ENCODE measurements at regions not wholly inside any gene's neighbourhood (a gene's known extent, or its start where the extent isn't known, plus 50 kb on each side); places are given as distances from the start of the nearest gene placed in this dataset.
A peak's percentile ranks its signal among the peaks of the same experiment; 100 is the strongest.
"Not testable (repeated sequence)": the region's sequence is repeated elsewhere in the genome, so short reads cannot be mapped to it uniquely, and the experiment has no call there.

DNA sequence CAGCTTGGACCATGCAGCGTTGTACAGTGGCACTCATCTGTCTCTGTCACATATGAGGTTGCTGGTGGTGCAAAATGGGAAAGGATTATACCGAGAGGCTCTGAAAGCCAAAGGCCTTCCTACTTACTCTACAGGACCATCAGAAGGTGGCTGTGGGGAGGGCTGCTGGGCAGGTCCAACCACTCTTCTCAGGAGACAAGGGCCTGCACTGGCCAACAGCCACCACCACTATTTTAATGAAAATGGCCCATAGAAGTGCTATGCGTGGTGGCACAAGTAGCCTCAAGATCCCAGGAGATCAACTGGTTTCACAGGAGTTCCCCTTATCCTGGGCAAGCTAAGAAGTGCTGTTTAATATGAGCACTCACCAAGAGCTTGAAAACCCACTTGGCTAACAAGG, 52.3 kb downstream of the MRPL57 start:
- DNase-seq: no peak

DNA sequence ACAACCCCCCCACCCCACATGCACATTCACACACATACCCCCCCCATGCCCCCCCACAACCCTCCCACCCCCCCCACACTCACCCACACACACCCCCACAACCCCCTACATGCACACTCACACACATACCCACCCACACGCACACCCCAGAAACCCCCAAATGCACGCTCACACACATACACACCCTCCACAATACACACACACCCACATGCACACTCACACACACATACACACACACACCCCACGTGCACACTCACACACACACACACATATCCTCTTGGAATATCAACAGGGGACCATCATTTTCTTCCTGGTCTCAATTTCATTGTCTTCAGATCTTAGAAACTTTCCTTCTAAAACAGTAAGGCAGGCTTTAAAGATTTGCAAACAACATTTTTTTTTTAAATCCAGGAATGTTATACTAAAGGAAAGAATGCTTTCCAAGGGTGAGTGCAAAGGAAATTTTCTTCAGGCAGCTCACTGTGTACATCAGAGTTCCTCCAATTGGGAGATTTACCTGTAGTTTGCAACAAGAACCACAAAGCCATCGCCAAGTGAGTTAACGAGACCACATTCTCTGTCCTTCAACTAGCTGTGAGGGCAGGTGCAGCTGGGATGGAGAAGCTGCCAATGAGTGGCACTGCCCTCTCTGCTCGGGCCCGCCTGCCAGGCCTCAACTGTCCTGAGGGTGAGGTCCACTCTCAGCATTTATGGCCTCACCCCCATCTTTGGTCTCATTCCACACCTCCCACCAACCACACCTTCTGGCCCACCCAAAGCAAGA, 53.0 kb downstream of the MRPL57 start:
- no peak for DNase-seq

DNA sequence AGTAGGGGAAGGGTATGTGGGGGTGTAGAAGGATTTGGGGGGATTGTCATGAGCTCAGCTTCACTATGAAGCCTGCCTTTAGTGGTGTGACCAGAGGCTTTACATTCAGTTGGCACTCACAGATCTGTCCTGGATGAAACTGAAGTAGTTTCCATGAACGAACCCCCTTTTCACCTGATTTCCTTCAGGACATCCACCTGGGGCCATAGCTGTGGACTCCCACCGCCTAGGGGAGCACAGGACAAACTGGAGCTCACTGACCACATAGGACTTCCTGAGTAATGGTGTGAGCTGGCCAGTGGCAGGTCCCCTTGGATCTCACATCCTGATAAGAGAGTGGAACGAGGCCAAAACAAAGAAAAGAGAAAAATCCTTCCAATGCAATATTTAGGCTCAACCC, 54.1 kb downstream of the MRPL57 start:
- no peak for DNase-seq

DNA sequence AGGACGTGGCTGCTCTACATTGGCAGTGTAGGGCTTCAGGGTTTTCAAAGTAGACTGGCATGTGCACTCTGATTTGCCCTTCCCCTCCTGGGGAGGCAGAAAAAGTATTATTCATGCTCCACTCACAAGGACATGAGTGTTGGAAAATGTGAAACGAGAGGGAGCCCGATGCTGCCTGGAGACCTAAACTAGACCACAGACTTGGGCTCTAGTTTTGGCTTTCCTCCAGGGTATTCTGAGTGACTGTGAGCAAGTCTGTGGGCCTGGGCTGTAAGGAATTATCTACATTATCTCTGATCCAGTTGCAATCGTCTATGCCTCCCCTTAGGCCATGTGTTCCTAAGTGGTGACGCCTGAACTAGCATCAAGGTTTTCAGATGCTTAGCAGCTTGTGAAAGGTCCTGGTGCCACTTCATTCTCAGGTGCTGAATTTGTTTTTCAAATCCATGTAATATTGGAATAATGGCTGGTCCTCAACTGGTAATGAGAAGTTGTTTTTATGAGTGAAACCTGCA, 55.0 kb downstream of the MRPL57 start:
- DNase-seq: no peak

DNA sequence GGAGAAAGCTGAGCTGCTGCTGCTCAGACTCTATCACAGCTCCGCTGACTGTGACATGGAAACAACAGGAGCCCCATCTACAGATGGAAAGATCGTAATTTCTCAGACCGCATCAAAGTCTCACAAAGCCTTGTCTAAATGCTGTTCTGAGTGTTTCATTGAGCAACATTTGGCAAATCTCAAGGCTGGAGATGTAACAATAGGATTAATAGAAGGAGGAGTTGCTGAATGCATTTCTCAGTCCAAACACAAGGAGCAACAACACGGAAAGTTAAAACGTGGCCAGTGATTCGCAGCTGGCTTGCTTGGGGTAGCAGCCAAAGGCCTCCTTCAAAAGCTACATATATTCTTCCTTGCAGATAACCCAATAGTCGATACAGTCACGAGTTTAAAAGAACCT, 55.7 kb downstream of the MRPL57 start:
- no peak for DNase-seq

DNA sequence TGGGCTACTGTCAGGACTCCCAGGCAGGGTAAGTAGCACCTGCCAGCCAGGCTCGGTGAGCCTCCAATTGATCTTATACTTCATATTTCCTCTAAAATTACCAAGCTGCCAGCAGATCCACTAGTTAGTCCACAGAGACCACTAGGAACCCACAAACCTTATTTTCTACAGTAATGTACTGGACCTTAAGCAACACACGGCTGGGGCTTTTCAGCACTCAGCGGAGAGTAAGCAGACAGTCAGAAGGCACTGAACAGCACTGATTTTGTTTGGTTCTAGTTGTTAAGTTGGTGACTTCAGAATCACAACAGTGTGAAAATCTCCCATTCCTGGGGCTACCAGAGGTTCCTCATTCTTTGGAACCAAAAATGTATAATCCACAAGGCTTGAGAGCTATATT, 56.1 kb downstream of the MRPL57 start:
- DNase-seq: no peak

DNA sequence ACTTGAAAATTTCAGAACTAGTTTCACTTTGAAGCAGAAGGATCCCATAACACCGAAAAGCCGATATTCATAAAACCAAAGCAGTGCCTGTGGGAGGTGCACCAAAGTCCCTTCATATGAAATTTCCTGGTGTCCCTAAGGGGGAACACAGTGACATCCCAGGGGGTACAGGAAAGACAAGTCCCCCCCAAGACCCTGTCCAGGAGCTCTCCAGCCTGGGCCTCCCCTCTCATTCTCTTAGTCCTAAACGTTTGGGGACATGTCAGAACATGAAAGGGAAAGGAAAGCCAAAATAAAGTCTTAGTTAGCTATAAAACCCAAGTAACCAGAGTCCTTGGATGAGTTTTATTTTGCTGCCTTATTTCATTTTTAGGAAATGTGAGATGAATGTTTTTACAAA, 56.6 kb downstream of the MRPL57 start:
- DNase-seq: no peak

DNA sequence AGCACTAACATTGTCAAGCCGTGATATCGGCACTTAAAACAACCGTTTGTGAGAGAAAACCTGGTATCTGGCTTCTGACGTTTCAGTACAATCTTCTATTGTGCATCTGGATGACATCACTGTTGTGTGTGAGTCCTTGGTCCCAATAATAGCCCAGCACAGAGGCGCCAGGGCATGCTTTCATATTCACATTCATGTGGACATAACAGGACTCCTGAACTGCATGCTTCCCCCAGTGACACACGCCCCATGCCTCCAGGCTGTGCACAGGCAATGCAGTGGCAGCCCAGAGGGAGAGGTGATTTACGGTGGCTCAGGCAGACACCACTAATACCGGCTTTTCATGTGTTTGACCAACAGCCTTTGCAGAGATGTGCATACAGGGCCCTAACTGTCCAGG, 58.1 kb downstream of the MRPL57 start:
- no peak for DNase-seq

DNA sequence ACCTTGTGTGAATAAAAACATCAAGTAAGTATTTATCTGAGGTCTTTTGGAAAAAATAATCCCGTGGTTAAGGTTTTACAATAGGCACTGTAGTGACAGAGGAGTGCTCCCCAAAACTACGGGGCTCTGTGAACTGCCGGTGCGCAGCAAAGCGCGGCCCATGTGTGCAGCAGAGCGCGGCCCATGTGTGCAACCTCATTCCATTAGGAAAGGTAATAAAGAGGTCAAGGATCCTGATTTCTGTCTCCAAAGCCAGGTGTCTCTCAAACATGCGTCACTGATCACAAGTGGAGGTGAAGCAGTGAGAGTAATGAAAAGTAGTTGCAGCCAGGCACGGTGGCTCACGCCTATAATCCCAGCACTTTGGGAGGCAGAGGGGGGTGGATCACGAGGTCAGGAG, 58.7 kb downstream of the MRPL57 start:
- DNase-seq: no peak

DNA sequence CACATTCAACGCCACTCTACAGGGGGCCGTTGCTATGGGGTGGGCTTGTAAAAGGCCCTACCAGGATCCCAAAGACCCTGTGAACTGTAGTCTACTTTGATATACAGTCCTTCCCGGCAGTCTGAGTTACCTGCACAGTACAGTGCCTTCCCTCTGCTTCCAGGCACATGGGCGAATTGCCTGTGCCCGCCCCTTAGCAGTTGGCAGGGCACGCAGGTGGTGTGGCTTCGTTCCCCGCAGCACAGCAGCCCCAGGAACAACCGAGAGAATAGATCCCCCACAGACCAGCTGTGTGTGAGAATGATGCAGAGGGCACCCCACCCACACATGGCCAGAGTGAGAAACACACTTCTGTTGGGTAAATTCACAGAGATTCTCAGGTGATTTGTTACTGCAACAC, 60.6 kb downstream of the MRPL57 start:
- no peak for DNase-seq

DNA sequence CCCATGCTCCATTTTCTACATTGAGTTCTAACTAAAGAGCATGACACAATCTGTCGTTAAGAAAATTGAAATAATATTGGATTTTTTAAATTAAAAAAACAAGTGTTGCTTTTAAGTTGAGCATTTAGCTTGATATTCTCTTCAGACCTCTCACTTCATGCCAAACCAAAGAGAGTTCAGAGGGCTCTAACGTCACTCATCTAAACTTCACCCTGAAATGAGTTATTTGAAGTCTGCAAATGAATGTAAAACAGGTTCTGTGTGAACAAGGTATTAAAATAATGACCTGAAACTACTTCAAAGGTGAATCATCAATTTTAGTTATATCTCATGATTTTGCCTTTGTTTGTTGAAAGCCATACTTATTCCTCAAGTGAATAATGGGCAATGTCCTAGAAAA, 61.8 kb downstream of the MRPL57 start:
- no peak for DNase-seq

DNA sequence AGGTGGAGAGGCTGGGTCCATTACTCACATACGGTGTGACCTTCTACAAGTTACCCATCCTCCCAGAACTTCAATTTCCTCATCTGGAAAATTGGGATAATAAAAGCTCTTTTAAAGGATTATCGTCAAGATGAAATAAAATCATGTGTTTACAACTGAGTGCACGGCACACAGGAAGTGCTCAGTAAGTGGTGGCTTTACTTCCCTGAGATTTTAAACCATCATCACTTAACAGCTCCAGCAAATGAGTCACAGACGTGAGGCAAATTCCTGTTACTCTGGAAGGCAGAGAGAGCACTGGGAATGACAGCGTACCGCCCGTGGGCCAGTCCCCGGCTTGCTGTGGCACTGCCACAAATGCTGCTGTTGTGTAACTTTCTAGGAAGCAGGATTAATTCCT, 64.1 kb downstream of the MRPL57 start:
- DNase-seq: peak; percentile 31

DNA sequence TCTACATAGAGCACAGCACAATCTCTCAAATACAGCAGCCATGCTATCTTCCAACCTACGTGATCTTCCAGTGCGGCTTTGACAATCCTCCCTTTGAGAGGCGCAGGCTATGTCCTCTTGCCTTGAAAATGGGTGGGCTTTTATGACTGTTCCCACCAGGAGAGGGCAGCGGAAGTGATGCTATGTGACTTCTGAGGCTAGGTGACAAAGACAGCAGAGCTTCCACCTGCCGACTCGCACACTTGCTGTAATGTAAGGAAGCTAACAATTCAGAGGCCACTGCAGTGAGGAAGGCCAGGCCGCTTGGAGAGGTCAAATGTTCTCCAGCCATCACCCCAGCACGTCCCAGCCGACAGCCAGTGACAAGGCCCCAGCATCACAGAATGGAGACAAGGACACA, 65.8 kb downstream of the MRPL57 start:
- peak; percentile 6 for DNase-seq

DNA sequence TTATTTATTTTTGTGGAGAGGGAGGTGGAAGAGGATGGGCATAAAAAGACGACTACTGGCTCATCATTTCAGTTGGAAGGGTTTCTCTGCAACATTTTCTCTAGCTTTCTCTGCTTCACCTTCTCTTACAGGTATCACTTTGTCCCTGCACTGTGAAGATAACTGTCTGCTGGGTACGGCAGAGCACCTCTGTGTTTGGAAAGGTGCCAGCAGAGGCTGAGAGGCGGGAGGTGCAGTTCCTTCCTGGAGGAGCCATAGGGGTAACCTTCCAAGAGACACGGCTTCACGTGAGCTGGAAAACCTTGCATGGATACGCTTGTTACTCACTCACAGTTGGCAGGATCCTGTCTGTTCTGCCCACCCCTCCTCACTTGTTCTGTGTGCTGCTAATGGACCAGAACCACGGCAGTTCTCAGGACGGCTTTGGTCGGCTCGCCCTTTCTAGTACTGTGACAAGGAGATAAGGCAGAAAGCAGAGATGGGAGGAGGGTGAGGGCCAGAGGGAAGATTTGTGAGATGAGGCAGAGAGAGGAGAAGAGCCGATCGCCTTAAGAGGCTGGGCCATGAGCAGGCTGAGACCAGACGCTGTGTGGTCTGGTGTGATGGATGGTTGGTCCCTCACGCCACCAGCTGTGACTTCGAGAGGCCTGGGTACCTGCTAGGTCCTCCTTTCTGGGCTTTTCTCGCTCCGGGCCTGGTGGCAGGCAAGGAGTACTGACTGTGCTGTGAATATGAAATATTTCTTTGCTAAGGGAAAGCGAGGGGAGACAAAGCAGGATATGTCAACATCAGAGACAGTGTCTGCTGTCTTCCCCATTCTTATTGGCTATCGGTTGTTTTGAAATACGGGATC, 66.8 kb downstream of the MRPL57 start:
- DNase-seq: no peak

DNA sequence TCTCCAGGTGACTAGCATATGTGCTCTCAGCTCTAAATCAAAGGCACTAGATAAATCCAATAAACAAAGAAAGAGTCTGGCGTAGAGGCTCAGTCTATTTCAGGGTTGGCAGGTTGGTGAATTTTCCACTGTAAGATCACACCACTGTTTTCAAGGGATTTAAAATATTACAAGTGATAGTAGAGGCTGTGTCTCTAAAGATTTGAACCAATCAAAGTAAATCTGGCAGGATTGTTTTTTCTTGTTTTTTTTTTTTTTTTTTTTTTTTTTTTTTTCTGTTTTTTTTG, 67.4 kb downstream of the MRPL57 start:
- DNase-seq: not testable (repeated sequence)

DNA sequence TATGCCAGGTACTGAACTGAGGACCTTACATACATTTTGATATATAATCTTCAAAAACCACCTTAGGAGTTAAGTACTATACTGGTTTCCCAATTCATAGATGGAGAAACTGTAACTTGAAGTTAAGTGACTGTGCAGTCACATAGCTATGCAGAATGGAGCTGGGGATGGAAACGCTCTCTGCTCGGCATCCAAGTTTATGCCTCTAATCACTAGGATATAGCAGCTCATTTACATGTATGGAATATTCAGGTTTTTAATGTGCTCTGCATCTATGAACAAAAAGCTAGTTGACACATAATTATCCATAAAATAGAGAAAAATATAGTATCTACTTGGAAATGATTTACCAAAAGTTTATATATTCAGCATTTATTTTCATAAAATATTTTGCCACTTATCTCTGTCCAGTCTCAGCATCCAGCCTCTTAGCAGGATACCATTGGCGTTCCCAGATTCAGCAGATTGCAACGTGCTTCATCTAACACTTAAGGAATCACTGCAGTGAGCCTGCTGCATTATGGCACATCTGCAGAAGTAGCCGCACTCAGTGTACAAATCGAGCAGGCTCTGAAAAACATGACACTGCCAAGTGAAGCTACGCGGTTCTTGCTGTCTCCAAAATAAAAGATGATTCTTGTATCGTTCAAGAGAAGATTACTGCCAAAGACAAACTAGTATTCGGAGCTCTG, 70.4 kb downstream of the MRPL57 start:
- DNase-seq: no peak

DNA sequence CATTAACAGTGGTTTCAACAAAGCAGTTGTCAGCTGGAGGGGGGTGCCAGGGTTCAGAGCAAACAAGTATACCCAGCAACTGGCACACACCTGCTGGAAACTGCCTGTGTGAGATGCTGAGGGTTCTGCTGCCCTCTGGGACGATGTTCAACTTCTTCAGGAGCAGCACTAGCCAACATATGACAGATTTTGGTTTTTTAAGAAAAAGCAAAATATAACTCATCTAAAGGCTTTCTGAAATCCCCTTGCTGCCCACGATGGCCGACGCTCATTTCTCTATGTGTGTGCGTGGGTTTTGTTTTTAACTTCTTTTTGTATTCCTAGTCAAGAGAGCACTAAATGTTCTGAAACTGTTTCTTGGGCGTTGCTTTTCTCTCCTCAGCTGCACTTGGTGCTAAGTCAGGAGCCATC, 79.9 kb downstream of the MRPL57 start:
- no peak for DNase-seq

DNA sequence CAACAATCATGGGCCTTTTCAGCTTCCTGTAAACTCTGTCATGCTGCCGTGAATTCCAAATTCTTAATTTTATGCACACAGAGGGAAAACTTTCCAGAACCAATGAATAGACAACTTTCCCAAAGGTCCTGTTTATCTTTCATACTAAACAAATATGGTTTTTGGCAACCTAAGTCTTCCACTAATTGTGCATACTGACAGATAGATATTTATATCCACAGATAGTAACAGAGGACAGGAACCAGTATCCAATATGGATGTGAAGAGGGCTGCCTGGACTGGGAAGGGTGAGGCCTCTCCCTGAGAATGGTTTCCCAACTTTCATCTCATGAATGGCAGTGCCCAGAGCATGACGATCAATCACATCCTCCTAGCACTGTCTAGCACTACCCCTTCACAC, 80.4 kb downstream of the MRPL57 start:
- no peak for DNase-seq

DNA sequence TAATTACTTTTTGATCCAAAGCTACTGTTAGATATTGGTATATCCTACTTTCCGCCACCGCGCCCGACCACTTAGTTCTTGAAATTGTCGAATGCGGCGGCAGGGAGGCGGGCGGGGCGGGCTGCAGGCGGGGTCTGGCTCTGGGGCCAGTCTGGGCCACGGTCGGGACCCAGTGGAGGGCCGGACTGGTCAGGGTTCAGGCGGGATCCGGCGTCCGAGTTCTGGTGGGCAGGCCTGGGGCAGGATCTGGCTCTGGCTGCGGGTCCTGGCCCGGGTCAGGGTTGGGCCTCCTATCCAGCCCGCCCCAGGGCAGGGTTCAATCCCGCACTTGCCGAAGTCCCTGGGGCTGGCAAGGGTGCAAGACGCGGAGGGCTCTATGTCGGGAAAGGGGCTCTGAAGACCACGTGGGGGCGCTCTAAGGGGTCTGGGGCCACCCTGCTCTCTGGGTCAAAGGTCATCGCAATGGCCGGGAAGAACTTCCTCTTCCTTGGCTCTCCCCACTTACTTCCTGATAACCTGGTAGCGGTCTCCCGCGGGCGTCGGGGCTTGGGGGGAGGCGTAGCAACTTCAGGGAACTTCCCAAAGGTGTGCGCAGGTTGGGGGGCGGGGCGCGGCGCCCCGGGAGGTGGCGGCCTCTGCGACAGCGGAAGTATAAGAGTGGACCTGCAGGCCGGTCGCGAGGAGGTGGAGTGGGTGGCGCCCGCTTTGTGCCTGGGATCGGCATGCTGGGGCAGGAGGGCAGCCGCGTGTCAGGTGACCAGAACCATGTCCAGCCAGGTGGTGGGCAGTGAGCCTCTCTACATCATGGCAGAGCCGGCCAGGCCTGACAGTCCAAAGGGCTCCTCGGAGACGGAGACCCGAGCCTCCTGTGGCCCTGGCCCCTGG, 83.4 kb downstream of the MRPL57 start:
- DNase-seq: no peak

DNA sequence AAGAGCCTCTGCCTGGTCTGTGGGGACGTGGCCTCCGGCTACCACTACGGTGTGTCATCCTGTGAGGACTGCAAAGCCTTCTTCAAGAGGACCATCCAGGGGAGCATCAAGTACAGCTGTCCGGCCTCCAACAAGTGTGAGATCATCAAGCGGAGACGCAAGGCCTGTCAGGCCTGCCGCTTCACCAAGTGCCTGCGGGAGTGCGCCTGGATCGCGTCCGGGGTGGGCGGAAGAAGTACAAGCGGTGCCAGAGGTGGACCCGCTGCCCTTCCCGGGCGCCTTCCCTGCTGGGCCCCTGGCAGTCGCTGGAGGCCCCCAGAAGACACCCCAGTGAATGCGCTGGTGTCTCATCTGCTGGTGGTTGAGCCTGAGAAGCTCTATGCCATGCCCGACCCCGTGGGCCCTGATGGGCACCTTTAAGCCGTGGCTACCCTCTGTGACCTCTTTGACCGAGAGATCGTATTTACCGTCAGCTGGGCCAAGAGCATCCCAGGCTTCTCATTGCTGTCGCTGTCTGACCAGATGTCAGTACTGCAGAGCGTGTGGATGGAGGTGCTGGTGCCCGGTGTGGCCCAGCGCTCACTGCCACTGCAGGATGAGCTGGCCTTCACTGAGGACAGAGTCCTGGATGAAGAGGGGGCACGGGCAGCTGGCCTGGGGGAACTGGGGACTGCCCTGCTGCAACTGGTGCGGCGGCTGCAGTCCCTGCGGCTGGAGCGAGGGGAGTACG, 84.3 kb downstream of the MRPL57 start:
- DNase-seq: not testable (repeated sequence)

DNA sequence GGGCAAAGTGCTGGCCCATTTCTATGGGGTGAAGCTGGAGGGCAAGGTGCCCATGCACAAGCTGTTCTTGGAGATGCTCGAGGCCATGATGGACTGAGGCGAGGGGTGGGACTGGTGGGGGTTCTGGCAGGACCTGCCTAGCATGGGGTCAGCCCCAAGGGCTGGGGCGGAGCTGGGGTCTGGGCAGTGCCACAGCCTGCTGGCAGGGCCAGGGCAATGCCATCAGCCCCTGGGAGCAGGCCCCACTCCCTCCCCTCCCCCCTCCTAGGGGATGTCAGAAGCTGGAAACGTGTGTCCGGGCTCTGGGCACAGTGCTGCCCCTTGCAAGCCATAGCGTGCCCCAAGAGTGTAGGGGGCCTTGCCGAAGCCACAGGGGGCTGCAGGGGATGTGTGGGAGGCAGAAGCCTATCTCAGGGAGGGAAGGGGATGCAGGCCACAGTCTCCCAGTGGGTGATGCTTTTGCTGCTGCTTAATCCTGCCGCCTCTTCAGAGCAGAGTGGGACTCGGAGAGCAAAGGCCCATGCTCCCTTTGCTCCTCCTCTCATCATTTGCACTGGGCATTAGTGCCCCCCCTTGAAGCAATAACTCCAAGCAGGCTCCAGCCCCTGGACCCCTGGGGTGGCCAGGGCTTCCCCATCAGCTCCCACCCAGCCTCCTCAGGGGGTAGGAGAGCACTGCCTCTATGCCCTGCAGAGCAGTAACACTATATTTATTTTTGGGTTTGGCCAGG, 85.2 kb downstream of the MRPL57 start:
- not testable (repeated sequence) for DNase-seq
